ENCODE measurements at regions not wholly inside any gene's neighbourhood (a gene's known extent, or its start where the extent isn't known, plus 50 kb on each side); places are given as distances from the start of the nearest gene placed in this dataset.

DNA sequence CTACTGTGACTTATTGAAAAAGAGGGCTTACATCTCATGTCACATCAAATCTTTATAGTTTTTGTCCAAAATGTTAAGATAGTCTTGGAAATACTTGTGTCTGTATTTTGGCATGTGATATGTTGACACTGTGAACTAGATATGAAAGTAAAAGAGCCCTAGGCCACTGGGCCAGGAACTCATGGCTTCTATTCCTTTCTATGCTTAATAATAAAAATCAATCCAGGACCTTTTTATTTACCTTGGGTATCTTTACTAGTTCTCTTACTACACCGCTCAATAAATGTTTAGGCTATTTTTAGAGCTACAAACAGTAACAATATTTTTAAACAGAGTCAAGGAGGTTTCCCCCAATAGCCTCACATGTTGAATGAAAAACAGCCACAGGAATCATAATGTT is 348.6 kb upstream of the SLC24A2 start:
- intact Hi-C loops (cut with micrococcal nuclease) (no loop called here), in situ Hi-C loops (cut with MboI) (no loop called here)
- H3K4me2 ChIP-seq (ENCODE audit: insufficient read depth, low read length), result no peak overlapping the region
- 7% methylated on average over 1 of the region's 1 CpG for whole genome bisulfite sequencing (ENCODE audit: insufficient coverage, low coverage, missing lambda C conversion rate)
- H3K27ac ChIP-seq (ENCODE audit: extremely low read depth, low read depth, low read length), result no peak overlapping the region
- no peaks in the 10 kb centered on the region for H3K79me2 ChIP-seq (ENCODE audit: control insufficient read depth, insufficient read depth, low read length)
- H3K4me3 ChIP-seq, result no peak overlapping the region
- CTCF ChIA-PET (ENCODE audit: low intra/inter-chr PET ratio), result no interaction called here
- no peaks in the 10 kb centered on the region for H3K4me1 ChIP-seq (replicated peaks in 1 of 2; ENCODE audit: control insufficient read depth in 2 of 2, insufficient read depth in 2 of 2, low read length in 2 of 2)
- H4K20me1 ChIP-seq (replicated peaks; ENCODE audit: control insufficient read depth, insufficient read depth, low read length), result no peaks in the 10 kb centered on the region
- FAIRE-seq, result no peak
- no peaks in the 10 kb centered on the region for H3K27me3 ChIP-seq (ENCODE audit: control insufficient read depth in 2 of 2, insufficient read depth in 2 of 2, low read length in 2 of 2)
- ATAC-seq, result no peak
- TF ChIP-seq ESRRA (IDR thresholded peaks at IDR 0.05; ENCODE audit: borderline replicate concordance, low read depth) (no peak), DIDO1 (tag; IDR thresholded peaks at IDR 0.05; ENCODE audit: low read depth) (no peak), DPF2 (IDR thresholded peaks at IDR 0.05) (no peak), DACH1 (IDR thresholded peaks at IDR 0.05; ENCODE audit: partially characterized antibody) (no peak), ZNF224 (CRISPR knock-in tag; IDR thresholded peaks at IDR 0.05) (no peak)
- TF ChIP-seq, protein P1, sequence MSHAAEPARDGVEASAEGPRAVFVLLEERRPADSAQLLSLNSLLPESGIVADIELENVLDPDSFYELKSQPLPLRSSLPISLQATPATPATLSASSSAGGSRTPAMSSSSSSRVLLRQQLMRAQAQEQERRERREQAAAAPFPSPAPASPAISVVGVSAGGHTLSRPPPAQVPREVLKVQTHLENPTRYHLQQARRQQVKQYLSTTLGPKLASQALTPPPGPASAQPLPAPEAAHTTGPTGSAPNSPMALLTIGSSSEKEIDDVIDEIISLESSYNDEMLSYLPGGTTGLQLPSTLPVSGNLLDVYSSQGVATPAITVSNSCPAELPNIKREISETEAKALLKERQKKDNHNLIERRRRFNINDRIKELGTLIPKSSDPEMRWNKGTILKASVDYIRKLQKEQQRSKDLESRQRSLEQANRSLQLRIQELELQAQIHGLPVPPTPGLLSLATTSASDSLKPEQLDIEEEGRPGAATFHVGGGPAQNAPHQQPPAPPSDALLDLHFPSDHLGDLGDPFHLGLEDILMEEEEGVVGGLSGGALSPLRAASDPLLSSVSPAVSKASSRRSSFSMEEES (CRISPR knock-in tag; IDR thresholded peaks at IDR 0.05), result no peak
- TF ChIP-seq, protein P2, sequence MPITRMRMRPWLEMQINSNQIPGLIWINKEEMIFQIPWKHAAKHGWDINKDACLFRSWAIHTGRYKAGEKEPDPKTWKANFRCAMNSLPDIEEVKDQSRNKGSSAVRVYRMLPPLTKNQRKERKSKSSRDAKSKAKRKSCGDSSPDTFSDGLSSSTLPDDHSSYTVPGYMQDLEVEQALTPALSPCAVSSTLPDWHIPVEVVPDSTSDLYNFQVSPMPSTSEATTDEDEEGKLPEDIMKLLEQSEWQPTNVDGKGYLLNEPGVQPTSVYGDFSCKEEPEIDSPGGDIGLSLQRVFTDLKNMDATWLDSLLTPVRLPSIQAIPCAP (CRISPR knock-in tag; IDR thresholded peaks at IDR 0.05; ENCODE audit: borderline replicate concordance), result no peak
- TF ChIP-seq, protein P3, sequence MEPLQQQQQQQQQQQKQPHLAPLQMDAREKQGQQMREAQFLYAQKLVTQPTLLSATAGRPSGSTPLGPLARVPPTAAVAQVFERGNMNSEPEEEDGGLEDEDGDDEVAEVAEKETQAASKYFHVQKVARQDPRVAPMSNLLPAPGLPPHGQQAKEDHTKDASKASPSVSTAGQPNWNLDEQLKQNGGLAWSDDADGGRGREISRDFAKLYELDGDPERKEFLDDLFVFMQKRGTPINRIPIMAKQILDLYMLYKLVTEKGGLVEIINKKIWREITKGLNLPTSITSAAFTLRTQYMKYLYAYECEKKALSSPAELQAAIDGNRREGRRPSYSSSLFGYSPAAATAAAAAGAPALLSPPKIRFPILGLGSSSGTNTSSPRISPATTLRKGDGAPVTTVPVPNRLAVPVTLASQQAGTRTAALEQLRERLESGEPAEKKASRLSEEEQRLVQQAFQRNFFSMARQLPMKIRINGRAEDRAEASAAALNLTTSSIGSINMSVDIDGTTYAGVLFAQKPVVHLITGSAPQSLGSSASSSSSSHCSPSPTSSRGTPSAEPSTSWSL (CRISPR knock-in tag; IDR thresholded peaks at IDR 0.05; ENCODE audit: borderline replicate concordance), result no peak
- no peak overlapping the region for H3K9ac ChIP-seq (ENCODE audit: insufficient read depth in 1 of 2, low read depth in 2 of 2, low read length in 2 of 2)
- BruUV-seq (replicated peaks), result no TSS peak
- H3K9me1 ChIP-seq (ENCODE audit: control insufficient read depth, insufficient read depth, low read length), result no peaks in the 10 kb centered on the region
- H3K36me3 ChIP-seq (ENCODE audit: control insufficient read depth, insufficient read depth, low read length), result no peaks in the 10 kb centered on the region
- H3K9me3 ChIP-seq (replicated peaks; ENCODE audit: control insufficient read depth, insufficient read depth, low read depth, low read length), result no peaks in the 10 kb centered on the region
- no peak for DNase-seq (ENCODE audit: extremely low read depth in 1 of 4, low spot score in 3 of 4)
- POLR2A ChIA-PET, result no interaction called here
- H2AFZ ChIP-seq (ENCODE audit: low read depth, low read length), result no peak overlapping the region
